Neutrophil (primary cell): ENCODE measurements at regions not wholly inside any gene's neighbourhood (a gene's known extent, or its start where the extent isn't known, plus 50 kb on each side); places are given as distances from the start of the nearest gene placed in this dataset.

Source experiments
- H3K27ac ChIP-seq: fragments of 200-600 bp; sonication (generic); 2 replicates; pipeline ENCODE4 v1.5.1; 2016; ENCODE audit warnings: mild to moderate bottlenecking, moderate library complexity
- H3K27me3 ChIP-seq: fragments of 200-600 bp; sonication (generic); 2 replicates; pipeline ENCODE4 v1.6.0; 2016; ENCODE audit warnings: mild to moderate bottlenecking
- H3K36me3 ChIP-seq: fragments of 200-600 bp; sonication (generic); 2 replicates; pipeline ENCODE4 v1.5.1; 2017
- H3K4me1 ChIP-seq, 2 experiments: fragments of 200-600 bp in 1 of 2; sonication (generic) in 1 of 2; 1 replicate in 1 of 2; 2 replicates in 1 of 2; pipeline versions ENCODE4 v1.5.1 to v1.6.1; 2013 to 2016; ENCODE audit warnings: low read depth in 1 of 2, low read length in 1 of 2, mild to moderate bottlenecking in 1 of 2, moderate library complexity in 1 of 2; ENCODE audit not compliant: control insufficient read depth in 1 of 2, insufficient read depth in 1 of 2
- H3K4me3 ChIP-seq, 2 experiments: fragments of 200-600 bp in 1 of 2; sonication (generic) in 1 of 2; 1 replicate in 1 of 2; 2 replicates in 1 of 2; pipeline ENCODE4 v1.5.1; 2013 to 2016; ENCODE audit warnings: low read depth in 1 of 2, low read length in 1 of 2, mild to moderate bottlenecking in 1 of 2, moderate library complexity in 1 of 2
- H3K9me3 ChIP-seq: fragments of 200-600 bp; sonication (generic); 2 replicates; pipeline ENCODE4 v1.5.1; 2016
- CTCF ChIP-seq: fragments of 200-600 bp; sonication (generic); IDR thresholded peaks from 2 replicates; pipeline ENCODE4 v1.5.1; 2016; ENCODE audit warnings: antibody characterized with exemption

GRCh38 chr6:141848029-141848890 lies 284.5 kb upstream of the GJE1 start:
- no peak overlapping the region for H3K27ac ChIP-seq
- no peaks in the 10 kb centered on the region for H3K4me1 ChIP-seq

GRCh38 chr6:141846639-141847038 lies 286.1 kb upstream of the GJE1 start:
- Histone ChIP-seq H3K4me1 (no peaks in the 10 kb centered on the region), H3K27me3 (no peaks in the 10 kb centered on the region), H3K9me3 (no peaks in the 10 kb centered on the region), H3K36me3 (no peaks in the 10 kb centered on the region), H3K4me3 (no peak overlapping the region), H3K27ac (no peak overlapping the region)
- TF ChIP-seq CTCF = no peak

More at GRCh38 chr6:141848029-141848890, 284.5 kb upstream of the GJE1 start:
- H3K27me3 ChIP-seq = no peaks in the 10 kb centered on the region
- H3K36me3 ChIP-seq = no peaks in the 10 kb centered on the region
- H3K9me3 ChIP-seq = no peaks in the 10 kb centered on the region
- no peak for TF ChIP-seq CTCF
- no peak overlapping the region for H3K4me3 ChIP-seq

DNA sequence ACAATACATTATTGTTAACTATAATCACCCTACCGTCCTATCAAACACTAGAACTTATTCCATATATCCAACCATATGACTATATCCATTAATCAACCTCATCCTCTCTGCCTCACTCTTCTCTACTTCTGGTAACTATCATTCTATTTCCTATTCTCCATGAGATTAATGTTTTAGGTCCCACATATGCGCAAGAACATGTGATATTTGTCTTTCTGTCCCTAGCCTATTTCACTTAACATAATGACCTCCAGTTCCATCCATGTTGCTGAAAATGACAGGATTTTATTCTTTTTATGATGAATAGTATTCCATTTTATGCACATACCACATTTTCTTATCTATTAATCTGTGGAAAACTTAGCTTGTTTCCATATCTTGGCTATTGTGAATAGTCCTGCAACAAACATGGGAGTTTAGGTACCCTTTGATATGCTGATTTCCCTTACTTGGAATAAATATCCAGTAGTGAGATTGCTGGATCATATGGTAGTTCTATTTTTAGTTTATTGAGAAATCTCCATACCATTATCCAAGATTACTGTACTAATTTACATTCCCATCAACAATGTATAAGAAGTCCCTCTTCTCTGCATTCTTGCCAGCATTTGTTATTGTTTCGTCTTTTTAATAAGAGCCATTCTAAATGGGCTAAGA lies 289.4 kb upstream of the GJE1 start:
- no peak for TF ChIP-seq CTCF
- H3K27ac ChIP-seq = no peak overlapping the region
- H3K27me3 ChIP-seq = no peaks in the 10 kb centered on the region
- no peak overlapping the region for H3K4me3 ChIP-seq
- H3K36me3 ChIP-seq = no peaks in the 10 kb centered on the region
- no peaks in the 10 kb centered on the region for H3K9me3 ChIP-seq
- H3K4me1 ChIP-seq = no peaks in the 10 kb centered on the region

- no peak for TF ChIP-seq CTCF
- Histone ChIP-seq H3K4me3 (no peak overlapping the region), H3K27ac (no peak overlapping the region), H3K9me3 (no peaks in the 10 kb centered on the region), H3K27me3 (no peaks in the 10 kb centered on the region), H3K36me3 (no peaks in the 10 kb centered on the region), H3K4me1 (no peaks in the 10 kb centered on the region)
Observed at GRCh38 chr6:141833001-141833655, 299.6 kb upstream of the GJE1 start.

GRCh38 chr6:141830530-141830929 lies 302.2 kb upstream of the GJE1 start:
- Histone ChIP-seq H3K4me1 (no peaks in the 10 kb centered on the region), H3K27me3 (no peaks in the 10 kb centered on the region), H3K4me3 (no peak overlapping the region), H3K9me3 (no peaks in the 10 kb centered on the region), H3K27ac (no peak overlapping the region), H3K36me3 (no peaks in the 10 kb centered on the region)
- no peak for TF ChIP-seq CTCF
